ENCODE measurements at regions not wholly inside any gene's neighbourhood (a gene's known extent, or its start where the extent isn't known, plus 50 kb on each side); places are given as distances from the start of the nearest gene placed in this dataset.

GRCh38 chr1:9477535-9477934 is 61.7 kb upstream of the SLC25A33 start:
- H3K27ac ChIP-seq (ENCODE audit: low read depth in 2 of 2, low read length in 2 of 2) = no peak overlapping the region
- no peak overlapping the region for H3K9ac ChIP-seq (ENCODE audit: low read depth in 1 of 2, low read length in 2 of 2)
- H3K4me1 ChIP-seq (ENCODE audit: control insufficient read depth in 2 of 2, insufficient read depth in 2 of 2, low read length in 2 of 2) = peaks cover 0 to 4% of the 10 kb centered on the region in 2 donors
- no peak overlapping the region for H3K4me3 ChIP-seq (ENCODE audit: low read length in 2 of 2)
- H3K27me3 ChIP-seq (ENCODE audit: control insufficient read depth in 2 of 2, insufficient read depth in 2 of 2, low read length in 2 of 2) = peaks cover 0 to 4% of the 10 kb centered on the region in 2 donors
- no peaks in the 10 kb centered on the region for H3K9me3 ChIP-seq (ENCODE audit: control insufficient read depth in 2 of 2, low read length in 2 of 2)
- H3K36me3 ChIP-seq (ENCODE audit: control insufficient read depth in 2 of 2, insufficient read depth in 2 of 2, low read length in 2 of 2) = no peaks in the 10 kb centered on the region

- Histone ChIP-seq H3K4me3 (ENCODE audit: low read length in 2 of 2) (no peak overlapping the region), H3K36me3 (ENCODE audit: control insufficient read depth in 2 of 2, insufficient read depth in 2 of 2, low read length in 2 of 2) (no peaks in the 10 kb centered on the region), H3K9ac (ENCODE audit: low read depth in 1 of 2, low read length in 2 of 2) (no peak overlapping the region), H3K27ac (ENCODE audit: low read depth in 2 of 2, low read length in 2 of 2) (no peak overlapping the region), H3K27me3 (ENCODE audit: control insufficient read depth in 2 of 2, insufficient read depth in 2 of 2, low read length in 2 of 2) (peaks cover 0 to 4% of the 10 kb centered on the region in 2 donors), H3K9me3 (ENCODE audit: control insufficient read depth in 2 of 2, low read length in 2 of 2) (no peaks in the 10 kb centered on the region), H3K4me1 (ENCODE audit: control insufficient read depth in 2 of 2, insufficient read depth in 2 of 2, low read length in 2 of 2) (peaks cover 0 to 4% of the 10 kb centered on the region in 2 donors)
These were observed 61.2 kb upstream of the SLC25A33 start for GRCh38 chr1:9478021-9478420.

DNA sequence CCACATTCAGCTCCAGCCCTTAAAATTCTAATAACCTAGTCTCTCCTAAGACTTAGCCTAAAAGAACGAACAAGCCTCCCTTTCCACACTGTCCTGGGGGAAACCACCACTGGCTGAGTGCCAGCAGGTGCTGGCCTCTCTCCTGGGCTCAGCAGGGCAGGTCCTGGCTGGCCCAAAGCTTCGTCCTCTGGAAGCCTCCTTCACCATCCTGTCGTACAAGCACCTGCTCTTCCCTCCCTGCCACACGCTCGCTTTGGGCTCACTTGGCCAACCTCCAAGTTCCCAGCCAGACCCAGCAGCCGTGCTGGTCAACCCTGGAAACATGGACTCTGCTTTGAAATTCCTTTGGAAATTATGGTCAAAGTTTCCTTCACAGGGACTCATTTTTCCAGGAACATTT is 58.2 kb upstream of the SLC25A33 start:
- Histone ChIP-seq H3K4me3 (ENCODE audit: low read length in 2 of 2) (no peak overlapping the region), H3K4me1 (ENCODE audit: control insufficient read depth in 2 of 2, insufficient read depth in 2 of 2, low read length in 2 of 2) (no peaks in the 10 kb centered on the region), H3K36me3 (ENCODE audit: control insufficient read depth in 2 of 2, insufficient read depth in 2 of 2, low read length in 2 of 2) (no peaks in the 10 kb centered on the region), H3K9ac (ENCODE audit: low read depth in 1 of 2, low read length in 2 of 2) (no peak overlapping the region), H3K27ac (ENCODE audit: low read depth in 2 of 2, low read length in 2 of 2) (no peak overlapping the region), H3K27me3 (ENCODE audit: control insufficient read depth in 2 of 2, insufficient read depth in 2 of 2, low read length in 2 of 2) (peaks cover 0 to 4% of the 10 kb centered on the region in 2 donors), H3K9me3 (ENCODE audit: control insufficient read depth in 2 of 2, low read length in 2 of 2) (no peaks in the 10 kb centered on the region)

GRCh38 chr1:9482403-9482802 is 56.9 kb upstream of the SLC25A33 start:
- Histone ChIP-seq H3K27ac (ENCODE audit: low read depth in 2 of 2, low read length in 2 of 2) (no peak overlapping the region), H3K4me3 (ENCODE audit: low read length in 2 of 2) (no peak overlapping the region)

DNA sequence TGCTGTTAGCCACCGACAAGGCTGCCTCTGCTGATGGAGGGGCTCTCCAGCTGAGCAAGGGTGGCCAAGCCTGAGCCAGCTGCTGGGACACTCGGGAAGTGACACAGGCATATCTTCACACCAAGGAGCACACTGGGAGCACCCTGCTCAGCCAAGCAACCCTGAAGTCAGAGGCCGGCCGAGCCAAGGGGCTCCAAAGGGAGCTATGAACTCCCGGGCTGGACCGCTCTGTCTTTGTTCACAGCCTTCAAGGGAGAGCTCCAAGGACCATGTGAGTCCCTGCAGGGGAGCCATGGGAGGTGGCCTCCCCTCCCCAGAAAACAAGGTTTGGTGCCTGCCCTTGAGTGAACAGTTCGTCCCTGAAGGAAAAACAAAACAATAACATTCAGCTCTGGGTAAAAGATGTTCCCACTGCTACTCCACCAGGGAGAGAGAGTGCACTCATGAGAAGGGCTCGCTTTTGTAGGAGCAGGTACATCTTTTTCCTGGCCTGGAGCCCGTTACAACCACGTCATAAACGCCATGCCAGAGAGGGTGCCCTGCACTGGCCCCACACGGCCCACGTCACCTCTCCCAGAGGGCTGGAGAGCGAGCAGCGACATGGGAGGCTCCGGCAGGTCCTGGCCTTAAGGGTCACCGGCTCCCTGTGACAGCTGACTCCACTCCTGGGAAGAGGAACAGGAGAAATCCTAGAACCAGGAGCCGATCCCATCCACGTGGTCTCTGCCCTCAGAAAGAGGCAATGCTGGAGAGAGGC is 56.3 kb upstream of the SLC25A33 start:
- H3K27ac ChIP-seq (ENCODE audit: low read depth in 2 of 2, low read length in 2 of 2) = no peak overlapping the region

More at GRCh38 chr1:9482403-9482802, 56.9 kb upstream of the SLC25A33 start:
- H3K36me3 ChIP-seq (ENCODE audit: control insufficient read depth in 2 of 2, insufficient read depth in 2 of 2, low read length in 2 of 2) = no peaks in the 10 kb centered on the region
- no peaks in the 10 kb centered on the region for H3K4me1 ChIP-seq (ENCODE audit: control insufficient read depth in 2 of 2, insufficient read depth in 2 of 2, low read length in 2 of 2)
- peaks cover 0 to 4% of the 10 kb centered on the region in 2 donors for H3K27me3 ChIP-seq (ENCODE audit: control insufficient read depth in 2 of 2, insufficient read depth in 2 of 2, low read length in 2 of 2)
- H3K9me3 ChIP-seq (ENCODE audit: control insufficient read depth in 2 of 2, low read length in 2 of 2) = no peaks in the 10 kb centered on the region
- no peak overlapping the region for H3K9ac ChIP-seq (ENCODE audit: low read depth in 1 of 2, low read length in 2 of 2)

DNA sequence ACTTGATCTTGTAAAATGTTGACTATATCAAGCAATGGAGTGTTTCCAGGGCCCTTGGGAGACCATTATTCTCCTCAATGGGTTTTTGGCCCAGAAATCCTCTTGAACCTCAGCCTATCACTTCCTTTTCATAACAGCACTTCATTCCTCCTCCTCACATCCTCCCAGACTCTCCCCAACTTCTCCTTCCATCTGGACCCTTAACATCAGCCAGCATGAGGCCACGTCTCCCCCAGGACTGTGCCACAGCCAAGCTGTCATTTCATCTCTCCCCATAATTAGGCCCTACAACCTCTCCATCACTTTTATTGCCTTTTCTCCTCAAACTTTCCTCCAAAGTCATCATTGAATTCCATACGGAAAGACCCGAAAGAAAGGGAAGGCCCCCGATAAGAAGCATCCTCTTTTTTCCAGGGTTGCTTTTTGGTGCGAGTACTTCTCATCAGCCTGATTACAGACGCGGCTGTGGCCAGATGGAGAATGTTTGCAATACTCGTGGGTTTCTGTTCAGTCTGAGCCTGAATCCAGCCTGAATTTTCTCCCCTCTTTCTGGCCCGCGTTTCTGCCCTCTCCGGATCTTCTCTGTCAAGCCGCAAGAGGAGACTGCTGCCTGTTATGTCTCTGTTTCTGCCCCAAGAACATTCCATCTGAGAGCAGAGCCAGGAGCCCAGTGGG is 52.7 kb upstream of the SLC25A33 start:
- no peak overlapping the region for H3K27ac ChIP-seq (ENCODE audit: low read depth in 2 of 2, low read length in 2 of 2)
- H3K36me3 ChIP-seq (ENCODE audit: control insufficient read depth in 2 of 2, insufficient read depth in 2 of 2, low read length in 2 of 2) = no peaks in the 10 kb centered on the region
- no peak overlapping the region for H3K9ac ChIP-seq (ENCODE audit: low read depth in 1 of 2, low read length in 2 of 2)
- H3K27me3 ChIP-seq (ENCODE audit: control insufficient read depth in 2 of 2, insufficient read depth in 2 of 2, low read length in 2 of 2) = no peaks in the 10 kb centered on the region
- no peaks in the 10 kb centered on the region for H3K4me1 ChIP-seq (ENCODE audit: control insufficient read depth in 2 of 2, insufficient read depth in 2 of 2, low read length in 2 of 2)
- no peak overlapping the region for H3K4me3 ChIP-seq (ENCODE audit: low read length in 2 of 2)
- H3K9me3 ChIP-seq (ENCODE audit: control insufficient read depth in 2 of 2, low read length in 2 of 2) = no peaks in the 10 kb centered on the region

More for the DNA sequence above, 56.3 kb upstream of the SLC25A33 start:
- Histone ChIP-seq H3K9me3 (ENCODE audit: control insufficient read depth in 2 of 2, low read length in 2 of 2) (no peaks in the 10 kb centered on the region), H3K9ac (ENCODE audit: low read depth in 1 of 2, low read length in 2 of 2) (no peak overlapping the region), H3K27me3 (ENCODE audit: control insufficient read depth in 2 of 2, insufficient read depth in 2 of 2, low read length in 2 of 2) (peaks cover 0 to 4% of the 10 kb centered on the region in 2 donors), H3K4me3 (ENCODE audit: low read length in 2 of 2) (no peak overlapping the region), H3K36me3 (ENCODE audit: control insufficient read depth in 2 of 2, insufficient read depth in 2 of 2, low read length in 2 of 2) (no peaks in the 10 kb centered on the region), H3K4me1 (ENCODE audit: control insufficient read depth in 2 of 2, insufficient read depth in 2 of 2, low read length in 2 of 2) (no peaks in the 10 kb centered on the region)
